ENCODE measurements at regions not wholly inside any gene's neighbourhood (a gene's known extent, or its start where the extent isn't known, plus 50 kb on each side); places are given as distances from the start of the nearest gene placed in this dataset.

DNA sequence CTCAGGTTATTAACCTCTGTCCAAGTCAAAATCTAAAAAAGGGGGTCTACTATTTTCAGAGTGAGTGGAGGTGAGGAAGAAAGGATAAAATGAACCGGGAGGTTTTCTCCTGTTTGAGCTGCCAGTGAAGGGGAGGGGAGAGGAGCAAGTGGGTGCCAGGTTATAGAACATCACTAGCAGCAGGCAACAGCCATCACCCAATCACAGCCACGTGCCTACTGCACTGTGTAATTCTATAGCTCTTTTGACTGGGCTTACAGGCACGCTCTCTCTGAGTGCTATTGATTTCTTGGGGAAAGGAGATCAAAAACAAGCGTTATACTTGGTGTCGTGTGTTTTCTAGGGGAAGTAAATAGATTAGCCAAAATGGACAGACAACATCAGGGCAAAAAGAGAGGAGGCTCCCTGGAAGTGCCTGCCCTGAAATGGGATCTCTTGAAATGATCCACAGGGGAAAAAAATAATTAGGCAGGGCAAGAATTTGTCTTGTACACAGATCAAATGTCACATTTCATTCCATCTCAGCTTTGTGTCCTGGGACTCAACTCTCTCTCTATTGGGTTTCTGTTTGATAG lies 300.5 kb upstream of the LCORL start:
- TF ChIP-seq POLR2AphosphoS5 (IDR thresholded peaks at IDR 0.05): no peak
- no peak for TF ChIP-seq CTCF (IDR thresholded peaks at IDR 0.05 in 8 of 11, conservative IDR thresholded peaks at IDR 0.05 in 3 of 11)
